ENCODE measurements at regions not wholly inside any gene's neighbourhood (a gene's known extent, or its start where the extent isn't known, plus 50 kb on each side); places are given as distances from the start of the nearest gene placed in this dataset.

- H3K4me2 ChIP-seq (replicated peaks; ENCODE audit: low read depth, low read length, poor library complexity, severe bottlenecking) = no peak overlapping the region
- H3K9me3 ChIP-seq (ENCODE audit: control extremely low read depth in 1 of 3, control insufficient read depth in 2 of 3, insufficient read depth in 1 of 3, low read length in 2 of 3) = peaks cover 0 to 8% (median 0%) of the 10 kb centered on the region in 3 donors
- no peaks in the 10 kb centered on the region for H3K9me3 Mint-ChIP-seq (ENCODE audit: insufficient read depth)
- no peaks in the 10 kb centered on the region for H3K4me1 ChIP-seq (ENCODE audit: control insufficient read depth in 2 of 2, insufficient read depth in 2 of 2, low read length in 2 of 2)
- H3K4me3 Mint-ChIP-seq = no peak overlapping the region
- no peak for TF ChIP-seq EZH2 (IDR thresholded peaks at IDR 0.05; ENCODE audit: borderline replicate concordance, insufficient read depth, low read depth, low read length, poor library complexity, severe bottlenecking)
- TF ChIP-seq, protein P1, sequence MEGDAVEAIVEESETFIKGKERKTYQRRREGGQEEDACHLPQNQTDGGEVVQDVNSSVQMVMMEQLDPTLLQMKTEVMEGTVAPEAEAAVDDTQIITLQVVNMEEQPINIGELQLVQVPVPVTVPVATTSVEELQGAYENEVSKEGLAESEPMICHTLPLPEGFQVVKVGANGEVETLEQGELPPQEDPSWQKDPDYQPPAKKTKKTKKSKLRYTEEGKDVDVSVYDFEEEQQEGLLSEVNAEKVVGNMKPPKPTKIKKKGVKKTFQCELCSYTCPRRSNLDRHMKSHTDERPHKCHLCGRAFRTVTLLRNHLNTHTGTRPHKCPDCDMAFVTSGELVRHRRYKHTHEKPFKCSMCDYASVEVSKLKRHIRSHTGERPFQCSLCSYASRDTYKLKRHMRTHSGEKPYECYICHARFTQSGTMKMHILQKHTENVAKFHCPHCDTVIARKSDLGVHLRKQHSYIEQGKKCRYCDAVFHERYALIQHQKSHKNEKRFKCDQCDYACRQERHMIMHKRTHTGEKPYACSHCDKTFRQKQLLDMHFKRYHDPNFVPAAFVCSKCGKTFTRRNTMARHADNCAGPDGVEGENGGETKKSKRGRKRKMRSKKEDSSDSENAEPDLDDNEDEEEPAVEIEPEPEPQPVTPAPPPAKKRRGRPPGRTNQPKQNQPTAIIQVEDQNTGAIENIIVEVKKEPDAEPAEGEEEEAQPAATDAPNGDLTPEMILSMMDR (IDR thresholded peaks at IDR 0.05) = no peak
- no CpG with 5 or more reads among the region's 3 CpGs for WGBS (ENCODE audit: insufficient coverage)
- H3K9ac ChIP-seq (ENCODE audit: low read length) = no peak overlapping the region
- no peaks in the 10 kb centered on the region for H4K20me1 ChIP-seq (ENCODE audit: control insufficient read depth, insufficient read depth, low read length, poor library complexity, severe bottlenecking)
- no peaks in the 10 kb centered on the region for H3K36me3 ChIP-seq (replicated peaks in 1 of 2; ENCODE audit: control extremely low read depth in 1 of 2, control insufficient read depth in 1 of 2, extremely low read depth in 1 of 2, insufficient read depth in 2 of 2, low read length in 1 of 2)
- ChIA-PET POLR2A (no interaction called here), CTCF (no interaction called here)
- DNase-seq = no peak
- H3K4me3 ChIP-seq (ENCODE audit: control extremely low read depth in 1 of 5, extremely low read depth in 1 of 5, insufficient read depth in 1 of 5, low read depth in 2 of 5, low read length in 4 of 5) = no peak overlapping the region
- H3K4me1 Mint-ChIP-seq = no peaks in the 10 kb centered on the region
- H2AFZ ChIP-seq (ENCODE audit: insufficient read depth, low read depth, low read length, poor library complexity, severe bottlenecking) = no peak overlapping the region
- H3K27me3 ChIP-seq (replicated peaks in 1 of 4; ENCODE audit: control extremely low read depth in 1 of 4, control insufficient read depth in 3 of 4, insufficient read depth in 4 of 4, low read length in 3 of 4) = no peaks in the 10 kb centered on the region
- ATAC-seq (ENCODE audit: low read depth) = no peak
- no peaks in the 10 kb centered on the region for H3K79me2 ChIP-seq (ENCODE audit: control insufficient read depth, insufficient read depth, low read length)
- intact Hi-C loops (cut with micrococcal nuclease) = no loop called here
- H3K27ac ChIP-seq (ENCODE audit: low read length in 2 of 2) = no peak overlapping the region
- H3K27ac Mint-ChIP-seq = no peak overlapping the region
- peaks cover 3% of the 10 kb centered on the region for H3K27me3 Mint-ChIP-seq
Measured at GRCh38 chr5:38728029-38728428, 117.8 kb upstream of the OSMR start.

DNA sequence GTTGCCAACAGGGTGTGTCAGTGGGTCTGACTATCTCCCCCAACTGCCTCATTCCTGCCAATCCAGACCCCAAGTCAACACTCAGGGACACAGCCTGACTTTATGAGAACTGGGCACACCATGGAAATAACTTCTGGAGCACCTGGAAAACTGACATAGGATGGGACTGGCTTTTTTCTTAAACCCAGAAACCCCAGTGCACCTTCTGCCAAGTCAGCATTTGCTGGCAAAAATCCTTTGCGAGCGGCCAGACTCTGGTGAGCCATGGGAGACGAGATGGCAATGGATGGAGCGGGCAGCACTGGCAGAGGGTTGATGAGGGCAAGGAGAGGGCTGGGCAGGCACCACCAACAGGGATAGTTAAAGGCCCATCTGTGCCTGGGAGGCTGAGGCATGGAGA lies 114.4 kb upstream of the OSMR start:
- no peak overlapping the region for H3K27ac ChIP-seq (ENCODE audit: low read length in 2 of 2)
- no peak overlapping the region for H3K4me3 Mint-ChIP-seq
- no peaks in the 10 kb centered on the region for H3K4me1 Mint-ChIP-seq
- no peaks in the 10 kb centered on the region for H4K20me1 ChIP-seq (ENCODE audit: control insufficient read depth, insufficient read depth, low read length, poor library complexity, severe bottlenecking)
- no peaks in the 10 kb centered on the region for H3K4me1 ChIP-seq (ENCODE audit: control insufficient read depth in 2 of 2, insufficient read depth in 2 of 2, low read length in 2 of 2)
- no peak for DNase-seq
- H2AFZ ChIP-seq (ENCODE audit: insufficient read depth, low read depth, low read length, poor library complexity, severe bottlenecking) = no peak overlapping the region
- WGBS (ENCODE audit: insufficient coverage) = 84% methylated on average over 4 of the region's 4 CpGs
- no peaks in the 10 kb centered on the region for H3K36me3 ChIP-seq (replicated peaks in 1 of 2; ENCODE audit: control extremely low read depth in 1 of 2, control insufficient read depth in 1 of 2, extremely low read depth in 1 of 2, insufficient read depth in 2 of 2, low read length in 1 of 2)
- ChIA-PET POLR2A (no interaction called here), CTCF (no interaction called here)
- H3K79me2 ChIP-seq (ENCODE audit: control insufficient read depth, insufficient read depth, low read length) = no peaks in the 10 kb centered on the region
- intact Hi-C loops (cut with micrococcal nuclease) = no loop called here
- ATAC-seq (ENCODE audit: low read depth) = no peak
- H3K9me3 Mint-ChIP-seq (ENCODE audit: insufficient read depth) = no peaks in the 10 kb centered on the region
- H3K4me2 ChIP-seq (replicated peaks; ENCODE audit: low read depth, low read length, poor library complexity, severe bottlenecking) = no peak overlapping the region
- H3K9ac ChIP-seq (ENCODE audit: low read length) = no peak overlapping the region
- H3K27me3 ChIP-seq (replicated peaks in 1 of 4; ENCODE audit: control extremely low read depth in 1 of 4, control insufficient read depth in 3 of 4, insufficient read depth in 4 of 4, low read length in 3 of 4) = no peaks in the 10 kb centered on the region
- peaks cover 0 to 2% (median 0%) of the 10 kb centered on the region in 3 donors for H3K9me3 ChIP-seq (ENCODE audit: control extremely low read depth in 1 of 3, control insufficient read depth in 2 of 3, insufficient read depth in 1 of 3, low read length in 2 of 3)
- no peak overlapping the region for H3K27ac Mint-ChIP-seq
- peaks cover 5% of the 10 kb centered on the region for H3K27me3 Mint-ChIP-seq
- TF ChIP-seq EZH2 (IDR thresholded peaks at IDR 0.05; ENCODE audit: borderline replicate concordance, insufficient read depth, low read depth, low read length, poor library complexity, severe bottlenecking) = no peak
- TF ChIP-seq, protein P1 (IDR thresholded peaks at IDR 0.05) = no peak
- H3K4me3 ChIP-seq (ENCODE audit: control extremely low read depth in 1 of 5, extremely low read depth in 1 of 5, insufficient read depth in 1 of 5, low read depth in 2 of 5, low read length in 4 of 5) = no peak overlapping the region
